ENCODE measurements at regions not wholly inside any gene's neighbourhood (a gene's known extent, or its start where the extent isn't known, plus 50 kb on each side); places are given as distances from the start of the nearest gene placed in this dataset.
"Not testable (repeated sequence)": the region's sequence is repeated elsewhere in the genome, so short reads cannot be mapped to it uniquely, and the experiment has no call there.

DNA sequence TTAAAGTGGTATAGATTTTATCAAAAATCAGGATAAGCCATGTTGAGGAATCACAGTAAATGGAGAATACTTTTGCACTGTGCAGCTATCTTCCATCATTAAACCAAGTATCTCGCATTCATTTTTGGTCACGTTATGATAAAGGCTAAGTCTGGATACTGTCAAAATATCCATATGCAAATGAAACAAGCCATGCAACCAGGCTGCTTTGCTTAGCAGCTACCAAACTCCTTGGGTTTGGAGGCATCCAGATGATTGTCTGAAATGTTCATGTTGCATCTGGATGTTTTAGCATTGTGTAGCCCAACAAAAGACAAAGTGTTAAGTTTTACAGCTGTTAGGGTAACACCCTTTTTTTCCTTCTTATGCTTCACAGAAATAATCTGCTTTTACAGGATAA lies 322.9 kb upstream of the MDFIC2 start:
- DNase-seq = no peak
- TF ChIP-seq, protein P1, sequence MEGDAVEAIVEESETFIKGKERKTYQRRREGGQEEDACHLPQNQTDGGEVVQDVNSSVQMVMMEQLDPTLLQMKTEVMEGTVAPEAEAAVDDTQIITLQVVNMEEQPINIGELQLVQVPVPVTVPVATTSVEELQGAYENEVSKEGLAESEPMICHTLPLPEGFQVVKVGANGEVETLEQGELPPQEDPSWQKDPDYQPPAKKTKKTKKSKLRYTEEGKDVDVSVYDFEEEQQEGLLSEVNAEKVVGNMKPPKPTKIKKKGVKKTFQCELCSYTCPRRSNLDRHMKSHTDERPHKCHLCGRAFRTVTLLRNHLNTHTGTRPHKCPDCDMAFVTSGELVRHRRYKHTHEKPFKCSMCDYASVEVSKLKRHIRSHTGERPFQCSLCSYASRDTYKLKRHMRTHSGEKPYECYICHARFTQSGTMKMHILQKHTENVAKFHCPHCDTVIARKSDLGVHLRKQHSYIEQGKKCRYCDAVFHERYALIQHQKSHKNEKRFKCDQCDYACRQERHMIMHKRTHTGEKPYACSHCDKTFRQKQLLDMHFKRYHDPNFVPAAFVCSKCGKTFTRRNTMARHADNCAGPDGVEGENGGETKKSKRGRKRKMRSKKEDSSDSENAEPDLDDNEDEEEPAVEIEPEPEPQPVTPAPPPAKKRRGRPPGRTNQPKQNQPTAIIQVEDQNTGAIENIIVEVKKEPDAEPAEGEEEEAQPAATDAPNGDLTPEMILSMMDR (IDR thresholded peaks at IDR 0.05; ENCODE audit: low read depth, low read length) = no peak
- Histone ChIP-seq H3K9me3 (no peaks in the 10 kb centered on the region), H3K27me3 (0 out of 2 replicates have a peak, but pooled peaks cover 2% of the 10 kb centered on the region), H3K4me1 (no peaks in the 10 kb centered on the region), H3K4me3 (ENCODE audit: low read depth, low read length) (no peak overlapping the region), H3K36me3 (no peaks in the 10 kb centered on the region)

DNA sequence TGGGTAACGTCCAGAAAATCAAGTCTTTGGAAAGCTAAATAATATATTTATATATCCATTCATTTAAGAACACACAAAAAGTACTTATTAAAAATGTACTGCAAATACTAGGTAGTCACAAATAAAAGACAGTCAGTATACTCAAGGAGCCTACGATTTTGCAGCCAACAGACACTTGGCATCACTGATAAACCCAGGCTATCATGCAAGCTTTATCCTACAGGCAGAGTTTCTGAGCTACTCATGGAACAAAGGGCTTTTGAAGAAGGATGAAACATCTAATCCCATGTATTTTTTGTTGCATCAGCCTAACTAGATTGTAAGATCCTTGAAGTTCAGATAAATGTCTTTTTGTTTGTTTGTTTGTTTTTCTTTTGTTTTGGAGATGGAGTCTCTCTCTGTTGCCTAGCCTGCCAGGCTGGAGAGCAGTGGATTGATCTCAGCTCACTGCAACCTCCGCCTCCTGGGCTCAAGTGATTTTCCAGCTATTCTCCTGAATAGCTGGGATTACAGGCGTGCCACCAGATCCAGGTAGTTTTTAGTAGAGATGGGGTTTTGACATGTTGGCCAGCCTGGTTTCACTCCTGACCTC lies 319.4 kb upstream of the MDFIC2 start:
- Histone ChIP-seq H3K4me3 (ENCODE audit: low read depth, low read length) (no peak overlapping the region), H3K36me3 (no peaks in the 10 kb centered on the region), H3K9me3 (no peaks in the 10 kb centered on the region), H3K27me3 (no peaks in the 10 kb centered on the region), H3K4me1 (no peaks in the 10 kb centered on the region)
- TF ChIP-seq, protein P1 (IDR thresholded peaks at IDR 0.05; ENCODE audit: low read depth, low read length) = no peak
- no peak for DNase-seq

DNA sequence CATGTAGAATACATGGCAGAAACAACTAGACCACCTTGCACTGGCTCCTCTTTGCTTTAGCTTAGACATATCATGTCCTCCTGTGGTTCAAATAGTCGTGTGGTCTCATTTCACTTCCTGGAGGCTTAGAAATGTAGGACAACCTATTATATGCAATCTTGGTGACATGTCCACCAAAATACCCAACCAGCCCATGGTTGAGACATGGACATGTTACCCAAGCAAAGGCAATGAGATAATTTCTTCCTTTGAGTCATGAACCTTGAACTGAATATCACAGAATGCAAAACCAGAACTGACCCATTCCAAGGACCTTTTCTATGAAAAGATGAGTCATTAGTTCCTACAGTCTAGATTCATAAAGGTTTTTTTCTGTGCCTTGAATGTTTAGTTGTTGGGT lies 309.0 kb upstream of the MDFIC2 start:
- Histone ChIP-seq H3K27me3 (0 out of 2 replicates have a peak, but pooled peaks cover 2% of the 10 kb centered on the region), H3K9me3 (no peaks in the 10 kb centered on the region), H3K4me3 (ENCODE audit: low read depth, low read length) (no peak overlapping the region), H3K36me3 (no peaks in the 10 kb centered on the region), H3K4me1 (no peaks in the 10 kb centered on the region)
- TF ChIP-seq, protein P1 (IDR thresholded peaks at IDR 0.05; ENCODE audit: low read depth, low read length) = no peak
- DNase-seq = no peak

DNA sequence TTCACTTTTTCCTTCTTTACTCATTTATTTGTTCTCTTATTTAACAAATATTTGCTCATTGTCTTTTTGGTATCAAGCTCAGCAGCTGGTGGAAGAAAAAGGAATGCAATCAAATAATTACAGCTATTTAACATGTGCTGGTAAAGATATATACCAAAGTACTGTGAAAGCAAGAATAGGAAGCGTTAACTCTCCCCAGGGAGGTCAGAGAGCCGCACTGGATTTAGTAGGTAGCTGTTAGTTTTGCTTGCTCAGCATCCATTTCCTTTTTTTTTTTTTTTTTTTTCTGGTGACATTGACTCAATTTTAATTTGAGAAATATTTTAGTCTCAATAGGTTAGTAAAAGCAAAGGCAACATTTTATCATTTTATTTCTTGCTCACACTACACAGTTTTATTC lies 308.5 kb upstream of the MDFIC2 start:
- TF ChIP-seq, protein P1 (IDR thresholded peaks at IDR 0.05; ENCODE audit: low read depth, low read length) = no peak
- no peak for DNase-seq
- Histone ChIP-seq H3K4me1 (no peaks in the 10 kb centered on the region), H3K27me3 (0 out of 2 replicates have a peak, but pooled peaks cover 2% of the 10 kb centered on the region), H3K4me3 (ENCODE audit: low read depth, low read length) (no peak overlapping the region), H3K9me3 (no peaks in the 10 kb centered on the region), H3K36me3 (no peaks in the 10 kb centered on the region)

DNA sequence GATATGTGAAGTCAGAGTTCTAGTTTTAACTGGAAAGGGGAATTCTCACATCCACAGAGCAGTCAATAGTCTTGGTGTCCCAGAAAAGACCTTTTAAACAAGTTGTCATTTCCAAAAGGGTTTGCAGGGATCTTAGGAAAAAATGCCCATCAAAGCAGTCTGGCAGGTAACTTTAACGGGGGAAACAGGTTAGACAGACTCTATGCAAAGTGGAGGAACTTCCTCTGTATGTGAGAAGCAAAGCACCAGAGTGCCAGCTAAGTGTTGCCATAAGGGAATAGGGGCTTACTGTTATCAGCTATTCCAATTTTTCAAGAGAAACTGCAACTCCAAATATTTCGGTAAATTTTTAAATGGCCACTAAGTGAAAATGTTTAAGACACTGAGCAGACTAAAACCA lies 307.9 kb upstream of the MDFIC2 start:
- DNase-seq = no peak
- no peaks in the 10 kb centered on the region for H3K36me3 ChIP-seq
- TF ChIP-seq, protein P1 (IDR thresholded peaks at IDR 0.05; ENCODE audit: low read depth, low read length) = no peak
- 0 out of 2 replicates have a peak, but pooled peaks cover 2% of the 10 kb centered on the region for H3K27me3 ChIP-seq
- H3K4me3 ChIP-seq (ENCODE audit: low read depth, low read length) = no peak overlapping the region
- H3K9me3 ChIP-seq = no peaks in the 10 kb centered on the region
- H3K4me1 ChIP-seq = no peaks in the 10 kb centered on the region

DNA sequence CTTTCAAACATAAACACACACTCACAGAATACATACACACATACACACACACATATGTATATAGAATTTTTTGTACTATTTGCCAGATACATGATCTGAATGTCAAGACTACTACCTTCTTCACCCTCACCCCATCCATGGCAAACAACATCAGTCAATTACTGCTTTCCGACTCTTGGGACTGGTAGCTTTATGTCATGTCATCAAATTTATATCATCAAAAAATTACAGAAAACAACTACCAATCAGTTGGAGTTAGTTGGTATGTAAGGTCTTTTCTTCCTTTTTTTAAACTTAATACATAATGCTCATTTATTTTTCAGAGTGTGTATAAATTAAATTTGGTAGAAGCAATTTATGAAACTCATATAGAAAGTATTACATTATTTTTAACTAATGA lies 305.7 kb upstream of the MDFIC2 start:
- Histone ChIP-seq H3K4me1 (no peaks in the 10 kb centered on the region), H3K36me3 (no peaks in the 10 kb centered on the region), H3K9me3 (no peaks in the 10 kb centered on the region), H3K27me3 (0 out of 2 replicates have a peak, but pooled peaks cover 2% of the 10 kb centered on the region), H3K4me3 (ENCODE audit: low read depth, low read length) (no peak overlapping the region)
- TF ChIP-seq, protein P1 (IDR thresholded peaks at IDR 0.05; ENCODE audit: low read depth, low read length) = no peak
- no peak for DNase-seq

DNA sequence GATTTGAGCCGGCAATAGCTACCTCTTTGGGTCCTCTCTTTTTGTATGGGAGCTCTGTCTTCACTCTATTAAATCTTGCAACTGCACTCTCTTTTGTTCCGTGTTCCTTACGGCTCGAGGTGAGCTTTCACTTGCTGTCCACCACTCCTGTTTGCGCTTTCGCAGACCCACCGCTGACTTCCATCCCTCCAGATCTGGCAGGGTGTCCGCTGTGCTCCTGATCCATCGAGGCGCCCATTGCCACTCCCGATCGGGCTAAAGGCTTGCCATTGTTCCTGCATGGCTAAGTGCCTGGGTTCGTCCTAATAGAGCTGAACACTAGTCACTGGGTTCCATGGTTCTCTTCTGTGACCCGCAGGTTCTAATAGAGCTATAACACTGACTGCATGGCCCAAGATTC lies 304.9 kb upstream of the MDFIC2 start:
- H3K27me3 ChIP-seq; H3K4me3 ChIP-seq (ENCODE audit: low read depth, low read length); H3K4me1 ChIP-seq; H3K36me3 ChIP-seq; H3K9me3 ChIP-seq; DNase-seq: not testable (repeated sequence)

All from BE2C (cell line).